WTC11 (cell line): ENCODE measurements at regions not wholly inside any gene's neighbourhood (a gene's known extent, or its start where the extent isn't known, plus 50 kb on each side); places are given as distances from the start of the nearest gene placed in this dataset.
A peak's percentile ranks its signal among the peaks of the same experiment; 100 is the strongest.

Source experiments
- ATAC-seq: fragments of 200-7000 bp; cut with Tn5 transposase; 2 replicates; pipeline ENCODE4 v1.10.0; 2021; ENCODE audit warnings: mild to moderate bottlenecking, moderate library complexity
- CTCF ChIA-PET: fragments of 300-600 bp; sonication (Branson Sonifier 250); formaldehyde crosslinking; loops from one replicate; lab custom pipeline; 2021; ENCODE audit warnings: antibody characterized with exemption; lab: Charles Lee
- POLR2A ChIA-PET: fragments of 350-600 bp; sonication (Branson Sonifier 250); formaldehyde crosslinking; loops from one replicate; lab custom pipeline; 2021; ENCODE audit warnings: antibody characterized with exemption; lab: Charles Lee
- DNase-seq: peaks from one replicate; pipeline ENCODE4 v3.0.0; 2021; ENCODE audit warnings: low spot score
- H3K27ac Mint-ChIP-seq: 2 replicates; pipeline ENCODE4 v1.8.0; 2021; ENCODE audit warnings: mixed read lengths
- H3K27me3 Mint-ChIP-seq: 2 replicates; pipeline ENCODE4 v1.8.0; 2021; ENCODE audit warnings: low read depth, mild to moderate bottlenecking, moderate library complexity, mixed read lengths
- H3K36me3 Mint-ChIP-seq: 2 replicates; pipeline ENCODE4 v1.8.0; 2021; ENCODE audit warnings: mixed read lengths
- H3K4me1 Mint-ChIP-seq: 2 replicates; pipeline ENCODE4 v1.8.0; 2022; ENCODE audit warnings: mixed read lengths
- H3K4me3 Mint-ChIP-seq: 2 replicates; pipeline ENCODE4 v1.8.0; 2021; ENCODE audit warnings: mild to moderate bottlenecking, moderate library complexity, mixed read lengths
- H3K9me3 Mint-ChIP-seq: 2 replicates; pipeline ENCODE4 v1.8.0; 2021; ENCODE audit warnings: mixed read lengths
- ESRRA ChIP-seq: sonication (generic); formaldehyde crosslinking; IDR thresholded peaks from 2 replicates; pipeline ENCODE4 v1.8.1; 2022; ENCODE audit warnings: mild to moderate bottlenecking, missing genetic modification reagents, borderline replicate concordance
- GTF2I ChIP-seq: fragments of 250-450 bp; sonication (Bioruptor Pico); conservative IDR thresholded peaks from 2 replicates; pipeline ENCODE4 v1.4.0; 2021; ENCODE audit warnings: mild to moderate bottlenecking
- OVOL2 ChIP-seq: fragments of 250-450 bp; sonication (Bioruptor Pico); IDR thresholded peaks from 2 replicates; pipeline ENCODE4 v1.9.0; 2021; ENCODE audit warnings: mild to moderate bottlenecking, borderline replicate concordance
- RELA ChIP-seq: sonication (generic); formaldehyde crosslinking; IDR thresholded peaks from 2 replicates; pipeline ENCODE4 v1.8.1; 2022; ENCODE audit warnings: missing genetic modification reagents, mild to moderate bottlenecking, borderline replicate concordance
- SMAD3 ChIP-seq: sonication (generic); formaldehyde crosslinking; IDR thresholded peaks from 2 replicates; pipeline ENCODE4 v1.8.0; 2022; ENCODE audit warnings: missing genetic modification reagents, mild to moderate bottlenecking, borderline replicate concordance
- SP1 ChIP-seq: sonication (generic); formaldehyde crosslinking; conservative IDR thresholded peaks from 2 replicates; pipeline ENCODE4 v1.8.1; 2022; ENCODE audit warnings: missing genetic modification reagents
- ZNF219 ChIP-seq: sonication (generic); formaldehyde crosslinking; IDR thresholded peaks from 2 replicates; pipeline ENCODE4 v1.8.0; 2023; ENCODE audit warnings: missing genetic modification reagents, mild to moderate bottlenecking, borderline replicate concordance
- ZNF317 ChIP-seq: sonication (generic); formaldehyde crosslinking; IDR thresholded peaks from 2 replicates; pipeline ENCODE4 v1.8.1; 2023; ENCODE audit warnings: low read depth, mild to moderate bottlenecking, moderate library complexity, missing genetic modification reagents, borderline replicate concordance
- ZNF396 ChIP-seq: fragments of 250-450 bp; sonication (Bioruptor Pico); IDR thresholded peaks from 2 replicates; pipeline ENCODE4 v1.8.0; 2021; ENCODE audit warnings: mild to moderate bottlenecking, moderate library complexity, borderline replicate concordance
- ZNF671 ChIP-seq: fragments of 250-450 bp; sonication (Bioruptor Pico); IDR thresholded peaks from 2 replicates; pipeline ENCODE4 v1.8.0; 2021; ENCODE audit warnings: mild to moderate bottlenecking
- TF ChIP-seq, protein P1 (sequence below): fragments of 200-600 bp; IDR thresholded peaks from 2 replicates; pipeline ENCODE4 v1.8.0; 2022; ENCODE audit warnings: antibody characterized with exemption
- TF ChIP-seq, protein P2 (sequence below): sonication (generic); formaldehyde crosslinking; conservative IDR thresholded peaks from 2 replicates; pipeline ENCODE4 v1.8.1; 2022; ENCODE audit warnings: mild to moderate bottlenecking, missing genetic modification reagents
- TF ChIP-seq, protein P3 (sequence below): fragments of 250-450 bp; sonication (Bioruptor Pico); IDR thresholded peaks from 2 replicates; pipeline ENCODE4 v2.1.2; 2022; ENCODE audit warnings: mild to moderate bottlenecking, moderate library complexity
- TF ChIP-seq, protein P4 (sequence below): sonication (generic); formaldehyde crosslinking; IDR thresholded peaks from 2 replicates; pipeline ENCODE4 v1.8.1; 2022; ENCODE audit warnings: low read depth, mild to moderate bottlenecking, moderate library complexity, missing genetic modification reagents, borderline replicate concordance
- TF ChIP-seq, protein P5 (sequence below): sonication (generic); formaldehyde crosslinking; IDR thresholded peaks from 2 replicates; pipeline ENCODE4 v1.8.1; 2022; ENCODE audit warnings: mild to moderate bottlenecking, moderate library complexity, missing genetic modification reagents

DNA sequence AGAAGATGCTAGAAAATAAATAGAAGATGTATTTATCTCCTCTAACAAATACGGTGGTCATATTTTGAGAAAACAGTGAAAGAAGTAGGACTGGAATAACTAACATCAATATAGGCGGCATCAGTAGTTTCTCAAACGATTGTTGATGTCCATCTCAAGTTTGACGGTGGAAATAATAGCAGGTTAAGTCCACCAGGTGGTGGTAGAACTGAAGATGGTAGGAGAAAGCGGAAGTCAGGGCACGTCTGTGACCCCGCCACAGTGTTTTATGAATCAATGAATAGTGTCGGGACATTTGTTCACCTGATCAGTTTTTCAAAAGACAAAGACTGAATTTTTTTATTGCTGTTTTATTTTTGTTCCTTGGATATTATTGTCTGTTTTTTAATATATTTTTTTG is 706.4 kb upstream of the SLC10A2 start:
- Mint-ChIP-seq H3K27me3 (no peaks in the 10 kb centered on the region), H3K27ac (no peak overlapping the region), H3K4me3 (no peak overlapping the region), H3K36me3 (peaks cover 13% of the 10 kb centered on the region), H3K4me1 (no peaks in the 10 kb centered on the region), H3K9me3 (peaks cover 19% of the 10 kb centered on the region)
- DNase-seq (peak; percentile 15), ATAC-seq (peak; percentile 83)
- CTCF ChIA-PET = no interaction called here
- no peak for TF ChIP-seq SP1 (CRISPR knock-in tag)
- TF ChIP-seq ZNF219 (CRISPR knock-in tag) = no peak
- TF ChIP-seq ZNF317 = peak; percentile 88
- TF ChIP-seq, protein P1, sequence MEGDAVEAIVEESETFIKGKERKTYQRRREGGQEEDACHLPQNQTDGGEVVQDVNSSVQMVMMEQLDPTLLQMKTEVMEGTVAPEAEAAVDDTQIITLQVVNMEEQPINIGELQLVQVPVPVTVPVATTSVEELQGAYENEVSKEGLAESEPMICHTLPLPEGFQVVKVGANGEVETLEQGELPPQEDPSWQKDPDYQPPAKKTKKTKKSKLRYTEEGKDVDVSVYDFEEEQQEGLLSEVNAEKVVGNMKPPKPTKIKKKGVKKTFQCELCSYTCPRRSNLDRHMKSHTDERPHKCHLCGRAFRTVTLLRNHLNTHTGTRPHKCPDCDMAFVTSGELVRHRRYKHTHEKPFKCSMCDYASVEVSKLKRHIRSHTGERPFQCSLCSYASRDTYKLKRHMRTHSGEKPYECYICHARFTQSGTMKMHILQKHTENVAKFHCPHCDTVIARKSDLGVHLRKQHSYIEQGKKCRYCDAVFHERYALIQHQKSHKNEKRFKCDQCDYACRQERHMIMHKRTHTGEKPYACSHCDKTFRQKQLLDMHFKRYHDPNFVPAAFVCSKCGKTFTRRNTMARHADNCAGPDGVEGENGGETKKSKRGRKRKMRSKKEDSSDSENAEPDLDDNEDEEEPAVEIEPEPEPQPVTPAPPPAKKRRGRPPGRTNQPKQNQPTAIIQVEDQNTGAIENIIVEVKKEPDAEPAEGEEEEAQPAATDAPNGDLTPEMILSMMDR = 0 out of 2 replicates have a peak, but pooled peaks have one; percentile 28
- POLR2A ChIA-PET = no interaction called here

DNA sequence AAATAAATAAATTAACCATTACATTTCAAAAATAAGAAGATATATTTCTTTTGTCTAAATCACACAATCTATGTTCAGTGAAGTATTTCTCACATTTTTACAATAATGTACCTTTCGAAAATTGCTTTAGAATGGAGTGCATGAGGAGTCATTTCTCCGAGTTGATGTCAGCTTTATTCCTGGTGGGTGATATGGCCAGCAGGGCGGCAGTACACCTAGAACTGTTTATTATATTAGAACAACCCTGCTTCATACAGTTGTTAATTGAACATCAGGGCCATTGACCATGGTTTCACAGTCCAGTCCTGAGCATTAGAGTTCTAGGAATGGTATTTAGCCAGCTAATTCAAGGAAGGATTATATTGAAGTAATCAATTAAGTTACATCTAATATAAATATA is 696.3 kb upstream of the SLC10A2 start:
- Mint-ChIP-seq H3K4me1 (peaks cover 5% of the 10 kb centered on the region), H3K9me3 (peaks cover 5% of the 10 kb centered on the region), H3K36me3 (0 out of 2 replicates have a peak, but pooled peaks cover under 1% of the 10 kb centered on the region), H3K27me3 (no peaks in the 10 kb centered on the region), H3K27ac (no peak overlapping the region), H3K4me3 (no peak overlapping the region)
- TF ChIP-seq GTF2I = no peak
- no peak for TF ChIP-seq ZNF671 (CRISPR knock-in tag)
- no peak for TF ChIP-seq ZNF396 (CRISPR knock-in tag)
- ChIA-PET POLR2A (no interaction called here), CTCF (interaction anchor here (1.0 to 1.2 kb wide), 2 partner anchors 10 to 21 kb away, joined by 3 read pairs; no protein-coding TSS in a partner anchor)
- DNase-seq (no peak), ATAC-seq (no peak)

DNA sequence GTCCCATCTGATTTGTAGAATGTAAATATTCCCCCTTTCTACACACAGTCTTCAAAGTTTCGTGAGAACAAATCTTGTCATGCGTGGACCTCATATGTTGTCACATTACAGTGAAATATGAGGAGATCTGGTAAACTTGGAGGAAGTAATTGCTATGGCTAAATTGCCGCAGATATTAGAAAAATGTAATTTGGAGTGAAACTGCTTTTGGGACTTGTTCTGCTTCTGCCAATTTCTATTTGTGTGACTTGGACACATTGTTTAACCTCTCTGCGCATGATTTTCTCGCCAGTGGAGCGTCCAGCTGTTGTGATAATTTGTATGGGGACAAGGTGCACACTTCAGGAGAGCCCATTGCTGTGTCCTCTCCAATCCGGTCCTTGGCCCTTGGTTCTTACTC is 693.1 kb upstream of the SLC10A2 start:
- Mint-ChIP-seq H3K4me3 (no peak overlapping the region), H3K4me1 (peaks cover 5% of the 10 kb centered on the region), H3K27me3 (no peaks in the 10 kb centered on the region), H3K9me3 (no peaks in the 10 kb centered on the region; the same call in 1 of the 2 replicates), H3K36me3 (no peaks in the 10 kb centered on the region), H3K27ac (no peak overlapping the region)
- no peak for TF ChIP-seq SMAD3 (CRISPR knock-in tag)
- TF ChIP-seq, protein P2, sequence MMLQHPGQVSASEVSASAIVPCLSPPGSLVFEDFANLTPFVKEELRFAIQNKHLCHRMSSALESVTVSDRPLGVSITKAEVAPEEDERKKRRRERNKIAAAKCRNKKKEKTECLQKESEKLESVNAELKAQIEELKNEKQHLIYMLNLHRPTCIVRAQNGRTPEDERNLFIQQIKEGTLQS (CRISPR knock-in tag) = no peak
- TF ChIP-seq, protein P3, sequence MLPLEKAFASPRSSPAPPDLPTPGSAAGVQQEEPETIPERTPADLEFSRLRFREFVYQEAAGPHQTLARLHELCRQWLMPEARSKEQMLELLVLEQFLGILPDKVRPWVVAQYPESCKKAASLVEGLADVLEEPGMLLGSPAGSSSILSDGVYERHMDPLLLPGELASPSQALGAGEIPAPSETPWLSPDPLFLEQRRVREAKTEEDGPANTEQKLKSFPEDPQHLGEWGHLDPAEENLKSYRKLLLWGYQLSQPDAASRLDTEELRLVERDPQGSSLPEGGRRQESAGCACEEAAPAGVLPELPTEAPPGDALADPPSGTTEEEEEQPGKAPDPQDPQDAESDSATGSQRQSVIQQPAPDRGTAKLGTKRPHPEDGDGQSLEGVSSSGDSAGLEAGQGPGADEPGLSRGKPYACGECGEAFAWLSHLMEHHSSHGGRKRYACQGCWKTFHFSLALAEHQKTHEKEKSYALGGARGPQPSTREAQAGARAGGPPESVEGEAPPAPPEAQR (CRISPR knock-in tag) = no peak
- TF ChIP-seq, protein P4, sequence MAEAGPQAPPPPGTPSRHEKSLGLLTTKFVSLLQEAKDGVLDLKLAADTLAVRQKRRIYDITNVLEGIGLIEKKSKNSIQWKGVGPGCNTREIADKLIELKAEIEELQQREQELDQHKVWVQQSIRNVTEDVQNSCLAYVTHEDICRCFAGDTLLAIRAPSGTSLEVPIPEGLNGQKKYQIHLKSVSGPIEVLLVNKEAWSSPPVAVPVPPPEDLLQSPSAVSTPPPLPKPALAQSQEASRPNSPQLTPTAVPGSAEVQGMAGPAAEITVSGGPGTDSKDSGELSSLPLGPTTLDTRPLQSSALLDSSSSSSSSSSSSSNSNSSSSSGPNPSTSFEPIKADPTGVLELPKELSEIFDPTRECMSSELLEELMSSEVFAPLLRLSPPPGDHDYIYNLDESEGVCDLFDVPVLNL (CRISPR knock-in tag) = no peak
- no peak for TF ChIP-seq OVOL2
- no peak for TF ChIP-seq RELA (CRISPR knock-in tag)
- TF ChIP-seq, protein P5, sequence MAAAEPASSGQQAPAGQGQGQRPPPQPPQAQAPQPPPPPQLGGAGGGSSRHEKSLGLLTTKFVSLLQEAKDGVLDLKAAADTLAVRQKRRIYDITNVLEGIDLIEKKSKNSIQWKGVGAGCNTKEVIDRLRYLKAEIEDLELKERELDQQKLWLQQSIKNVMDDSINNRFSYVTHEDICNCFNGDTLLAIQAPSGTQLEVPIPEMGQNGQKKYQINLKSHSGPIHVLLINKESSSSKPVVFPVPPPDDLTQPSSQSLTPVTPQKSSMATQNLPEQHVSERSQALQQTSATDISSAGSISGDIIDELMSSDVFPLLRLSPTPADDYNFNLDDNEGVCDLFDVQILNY (CRISPR knock-in tag) = no peak
- TF ChIP-seq ESRRA (CRISPR knock-in tag) = no peak
- POLR2A ChIA-PET = no interaction called here
- ATAC-seq = no peak
- CTCF ChIA-PET = no interaction called here
- DNase-seq = no peak
